A549 (cell line): ENCODE measurements at regions not wholly inside any gene's neighbourhood (a gene's known extent, or its start where the extent isn't known, plus 50 kb on each side); places are given as distances from the start of the nearest gene placed in this dataset.
A peak's percentile ranks its signal among the peaks of the same experiment; 100 is the strongest.

ENCODE experiments used
- ATAC-seq, 2 experiments: fragments of 200-7000 bp in 1 of 2; fragments of >200 bp in 1 of 2; cut with Nextera tagmentation in 1 of 2; cut with Tn5 transposase in 1 of 2; 3 replicates each; pipeline versions ENCODE4 v1.8.0 to v1.9.1; 2018 to 2020; ENCODE audit warnings: mild to moderate bottlenecking in 1 of 2, moderate library complexity in 1 of 2
- CTCF ChIA-PET: fragments of 300-600 bp; sonication (Branson Sonifier 250); formaldehyde crosslinking; extraction: SDS; loops from one replicate; lab custom pipeline; 2021; ENCODE audit warnings: antibody characterized with exemption, inconsistent platforms; lab: Yijun Ruan, JAX
- POLR2A ChIA-PET: fragments of 350-600 bp; formaldehyde crosslinking; extraction: SDS; loops from one replicate; lab custom pipeline; 2021; ENCODE audit warnings: antibody characterized with exemption, inconsistent platforms; lab: Yijun Ruan, JAX
- DNase-seq, 2 experiments: peaks; one replicate each; pipeline versions ENCODE4 v3.0.0 to v3.0.0-alpha.2; 2011 to 2016; ENCODE audit warnings: low read depth in 1 of 2, low spot score in 1 of 2
- FAIRE-seq: peaks from 2 replicates; lab custom pipeline; 2011; peaks lifted over from hg19 to GRCh38; lab: Jason Lieb, UNC
- H3K27ac ChIP-seq, 2 experiments: fragments of >200 bp; sonication (Bioruptor Twin); formaldehyde crosslinking; 3 replicates each; pipeline ENCODE4 v1.5.1; 2016 to 2017
- H3K4me1 ChIP-seq: fragments of >200 bp; sonication (Bioruptor Twin); formaldehyde crosslinking; 3 replicates; pipeline ENCODE4 v1.6.1; 2016
- H3K4me2 ChIP-seq: fragments of >200 bp; sonication (Bioruptor Twin); formaldehyde crosslinking; 3 replicates; pipeline ENCODE4 v1.6.1; 2016
- H3K4me3 ChIP-seq: fragments of >200 bp; sonication (Bioruptor Twin); formaldehyde crosslinking; 3 replicates; pipeline ENCODE4 v1.5.1; 2016
- H3K9me3 ChIP-seq: fragments of >200 bp; sonication (Bioruptor Twin); formaldehyde crosslinking; 3 replicates; pipeline ENCODE4 v1.6.1; 2016
- ATOH8 ChIP-seq: fragments of 250-450 bp; sonication (Bioruptor Pico); IDR thresholded peaks from 2 replicates; pipeline ENCODE4 v1.5.0; 2020; ENCODE audit warnings: low read depth, mild to moderate bottlenecking, moderate library complexity
- CBX2 ChIP-seq: fragments of 200-600 bp; sonication (generic); IDR thresholded peaks from 2 replicates; pipeline ENCODE4 v1.6.1; 2016; ENCODE audit warnings: low read depth, mild to moderate bottlenecking, borderline replicate concordance
- EHMT2 ChIP-seq: fragments of 200-600 bp; sonication (generic); IDR thresholded peaks from 2 replicates; pipeline ENCODE4 v1.6.1; 2016; ENCODE audit warnings: antibody characterized with exemption, low read depth, mild to moderate bottlenecking, moderate library complexity
- ESRRA ChIP-seq: fragments of 150-350 bp; IDR thresholded peaks from 2 replicates; pipeline ENCODE4 v1.6.1; 2014; ENCODE audit warnings: mild to moderate bottlenecking, low read length, borderline replicate concordance
- FOSB ChIP-seq: fragments of 250-450 bp; sonication (Bioruptor Pico); IDR thresholded peaks from 2 replicates; pipeline ENCODE4 v1.5.0; 2020; ENCODE audit warnings: mild to moderate bottlenecking, moderate library complexity
- FOSL2 ChIP-seq, 2 experiments: fragments of 450-650 bp in 1 of 2; fragments of >200 bp in 1 of 2; sonication (Bioruptor Twin) in 1 of 2; formaldehyde crosslinking; IDR thresholded peaks; 2 replicates each; pipeline versions ENCODE4 v1.5.0 to v1.6.1; 2016 to 2020; ENCODE audit warnings: mild to moderate bottlenecking in 1 of 2, moderate library complexity in 1 of 2
- FOXS1 ChIP-seq: fragments of 250-450 bp; sonication (Bioruptor Pico); IDR thresholded peaks from 2 replicates; pipeline ENCODE4 v1.5.0; 2020; ENCODE audit warnings: mild to moderate bottlenecking, moderate library complexity
- HDAC2 ChIP-seq: fragments of 200-600 bp; sonication (generic); IDR thresholded peaks from 2 replicates; pipeline ENCODE4 v1.6.1; 2016
- HES2 ChIP-seq: fragments of >200 bp; sonication (Bioruptor Twin); formaldehyde crosslinking; IDR thresholded peaks from 2 replicates; pipeline ENCODE4 v1.6.1; 2016
- MAFK ChIP-seq: fragments of 450-650 bp; IDR thresholded peaks from 2 replicates; pipeline ENCODE4 v1.6.1; 2014; ENCODE audit not compliant: partially characterized antibody
- PBX3 ChIP-seq: IDR thresholded peaks from 2 replicates; pipeline ENCODE4 v1.6.1; 2012
- POLR2A ChIP-seq: IDR thresholded peaks from 2 replicates; pipeline ENCODE4 v1.6.1; 2012; ENCODE audit warnings: mild to moderate bottlenecking, low read length
- POLR2AphosphoS2 ChIP-seq: conservative IDR thresholded peaks from 2 replicates; pipeline ENCODE4 v1.6.1; 2012; ENCODE audit warnings: low read length, improper control_type of control experiment, inconsistent platforms
- RAD21 ChIP-seq, 2 experiments: fragments of >200 bp in 1 of 2; sonication (Bioruptor Twin) in 1 of 2; formaldehyde crosslinking in 1 of 2; IDR thresholded peaks in 1 of 2; conservative IDR thresholded peaks in 1 of 2; 2 replicates in 1 of 2; 3 replicates in 1 of 2; pipeline ENCODE4 v1.6.1; 2012 to 2018; ENCODE audit warnings: inconsistent platforms in 1 of 2
- RCOR1 ChIP-seq: fragments of 150-350 bp; IDR thresholded peaks from 2 replicates; pipeline ENCODE4 v1.6.1; 2014; ENCODE audit warnings: antibody characterized with exemption, low read length, low read depth
- SMC3 ChIP-seq: fragments of >200 bp; sonication (Bioruptor Twin); formaldehyde crosslinking; IDR thresholded peaks from 3 replicates; pipeline ENCODE4 v1.6.1; 2018; ENCODE audit warnings: inconsistent platforms
- SREBF2 ChIP-seq: fragments of 450-650 bp; IDR thresholded peaks from 2 replicates; pipeline ENCODE4 v1.6.1; 2014; ENCODE audit warnings: mild to moderate bottlenecking, moderate library complexity
- TFCP2L1 ChIP-seq: fragments of 250-450 bp; sonication (Bioruptor Pico); IDR thresholded peaks from 2 replicates; pipeline ENCODE4 v1.5.0; 2021; ENCODE audit warnings: mild to moderate bottlenecking
- ZC3H11A ChIP-seq: fragments of 450-650 bp; IDR thresholded peaks from 2 replicates; pipeline ENCODE4 v1.6.1; 2014; ENCODE audit warnings: antibody characterized with exemption, mild to moderate bottlenecking
- ZSCAN20 ChIP-seq: fragments of 250-450 bp; sonication (Bioruptor Pico); IDR thresholded peaks from 2 replicates; pipeline ENCODE4 v1.8.0; 2022; ENCODE audit warnings: mild to moderate bottlenecking, moderate library complexity
- WGBS: methylation state at CpG from one replicate; pipeline ENCODE4 v1.1.6; 2017; ENCODE audit errors: missing lambda C conversion rate; 5-methylcytosine and 5-hydroxymethylcytosine counted together

- Histone ChIP-seq H3K4me2 (no peak overlapping the region), H3K4me3 (no peak overlapping the region), H3K9me3 (no peaks in the 10 kb centered on the region), H3K4me1 (0 out of 3 replicates have a peak, but pooled peaks cover 5% of the 10 kb centered on the region), H3K27ac (0 out of 6 replicates have a peak overlapping the region, but pooled peaks of 1 of the 2 experiments have one; percentile 39)
- TF ChIP-seq POLR2A (no peak), ZSCAN20 (no peak), RAD21 (conservative IDR thresholded peaks at IDR 0.05 in 1 of 2, IDR thresholded peaks at IDR 0.05 in 1 of 2) (no peak), HES2 (no peak)
- 84% methylated on average over 13 of the region's 13 CpGs for WGBS
- POLR2A ChIA-PET, result no interaction called here
- ATAC-seq (no peak), DNase-seq (no peak), FAIRE-seq (no peak)
- CTCF ChIA-PET, result interaction anchor here (2.8 kb wide), 1 partner anchor 57 kb away, joined by 8 read pairs; no protein-coding TSS in a partner anchor
Measured at GRCh38 chr22:25364736-25365241, 145.3 kb downstream of the CRYBB2 start.

GRCh38 chr22:25365491-25366261, 146.2 kb downstream of the CRYBB2 start:
- 0 out of 3 replicates have a peak, but pooled peaks cover 5% of the 10 kb centered on the region for H3K4me1 ChIP-seq
- no peak for ATAC-seq
- TF ChIP-seq MAFK (no peak), EHMT2 (no peak), SREBF2 (no peak), PBX3 (no peak), HDAC2 (no peak), ZSCAN20 (no peak), ESRRA (no peak), SMC3 (no peak), ZC3H11A (no peak)
- TF ChIP-seq, all 56 proteins: peak for 0
- FAIRE-seq, result no peak
- ChIA-PET POLR2A (no interaction called here), CTCF (no interaction called here)
- Histone ChIP-seq H3K4me3 (no peak overlapping the region), H3K9me3 (no peaks in the 10 kb centered on the region), H3K27ac (no peak overlapping the region), H3K4me2 (no peak overlapping the region)
- 83% methylated on average over 17 of the region's 34 CpGs for WGBS
- no peak for DNase-seq

GRCh38 chr22:25366408-25366807, 147.0 kb downstream of the CRYBB2 start:
- WGBS, result 95% methylated on average over 8 of the region's 10 CpGs
- no peak overlapping the region for H3K4me2 ChIP-seq
- H3K27ac ChIP-seq, result no peak overlapping the region
- 0 out of 3 replicates have a peak, but pooled peaks cover 5% of the 10 kb centered on the region for H3K4me1 ChIP-seq
- no peaks in the 10 kb centered on the region for H3K9me3 ChIP-seq
- ChIA-PET POLR2A (no interaction called here), CTCF (interaction anchor here (0.6 kb wide), 1 partner anchor 75 kb away, joined by 3 read pairs; no protein-coding TSS in a partner anchor)
- ATAC-seq, result no peak
- no peak for DNase-seq
- FAIRE-seq, result no peak
- no peak for TF ChIP-seq FOXS1 (CRISPR knock-in tag)
- H3K4me3 ChIP-seq, result no peak overlapping the region

GRCh38 chr22:25366876-25367466, 147.5 kb downstream of the CRYBB2 start:
- no peak overlapping the region for H3K27ac ChIP-seq
- FAIRE-seq, result no peak
- CTCF ChIA-PET, result interaction anchor here (0.6 kb wide), 1 partner anchor 75 kb away, joined by 3 read pairs; no protein-coding TSS in a partner anchor

More at GRCh38 chr22:25366876-25367466, 147.5 kb downstream of the CRYBB2 start:
- Histone ChIP-seq H3K4me1 (0 out of 3 replicates have a peak, but pooled peaks cover 5% of the 10 kb centered on the region), H3K4me2 (no peak overlapping the region), H3K9me3 (no peaks in the 10 kb centered on the region), H3K4me3 (no peak overlapping the region)
- 93% methylated on average over 18 of the region's 20 CpGs for WGBS
- no peak for ATAC-seq
- POLR2A ChIA-PET, result no interaction called here
- TF ChIP-seq TFCP2L1 (CRISPR knock-in tag), result no peak
- no peak for TF ChIP-seq RCOR1
- no peak for TF ChIP-seq RAD21 (conservative IDR thresholded peaks at IDR 0.05 in 1 of 2, IDR thresholded peaks at IDR 0.05 in 1 of 2)
- no peak for TF ChIP-seq FOSB (CRISPR knock-in tag)
- no peak for TF ChIP-seq POLR2AphosphoS2
- TF ChIP-seq FOSL2 (IDR thresholded peaks at IDR 0.05), result no peak
- TF ChIP-seq FOSL2 (CRISPR knock-in tag; IDR thresholded peaks at IDR 0.05), result no peak
- no peak for TF ChIP-seq ATOH8 (CRISPR knock-in tag)
- no peak for TF ChIP-seq CBX2
- TF ChIP-seq ESRRA, result no peak
- TF ChIP-seq, all 56 proteins: peak for 0
- DNase-seq, result no peak
